NCI-H1092 (cell line): ENCODE measurements at regions not wholly inside any gene's neighbourhood (a gene's known extent, or its start where the extent isn't known, plus 50 kb on each side); places are given as distances from the start of the nearest gene placed in this dataset.

Experiments used
- DNase-seq: peaks from one replicate; lab custom pipeline; 2025; lab: John Stamatoyannopoulos, UW

DNA sequence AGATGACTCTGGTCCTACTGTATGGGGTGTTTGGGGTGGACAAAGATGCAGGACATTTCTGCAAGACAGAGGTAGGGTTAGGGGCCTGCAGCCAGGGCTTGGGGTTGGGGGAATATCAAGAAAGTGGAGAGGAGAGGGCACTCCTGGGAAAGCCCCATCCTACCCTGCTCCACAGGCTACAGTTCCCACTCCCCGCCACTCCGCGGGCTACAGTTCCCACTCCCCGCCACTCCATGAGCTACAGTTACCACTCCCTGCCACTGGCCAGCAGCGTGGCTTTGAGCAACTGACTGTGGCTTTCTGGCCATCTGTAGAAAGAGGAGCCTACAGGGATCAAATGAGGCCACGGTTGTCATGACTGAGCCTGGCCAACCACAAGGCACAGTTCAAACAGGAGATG is 93.8 kb upstream of the GRIK3 start:
- no peak for DNase-seq

DNA sequence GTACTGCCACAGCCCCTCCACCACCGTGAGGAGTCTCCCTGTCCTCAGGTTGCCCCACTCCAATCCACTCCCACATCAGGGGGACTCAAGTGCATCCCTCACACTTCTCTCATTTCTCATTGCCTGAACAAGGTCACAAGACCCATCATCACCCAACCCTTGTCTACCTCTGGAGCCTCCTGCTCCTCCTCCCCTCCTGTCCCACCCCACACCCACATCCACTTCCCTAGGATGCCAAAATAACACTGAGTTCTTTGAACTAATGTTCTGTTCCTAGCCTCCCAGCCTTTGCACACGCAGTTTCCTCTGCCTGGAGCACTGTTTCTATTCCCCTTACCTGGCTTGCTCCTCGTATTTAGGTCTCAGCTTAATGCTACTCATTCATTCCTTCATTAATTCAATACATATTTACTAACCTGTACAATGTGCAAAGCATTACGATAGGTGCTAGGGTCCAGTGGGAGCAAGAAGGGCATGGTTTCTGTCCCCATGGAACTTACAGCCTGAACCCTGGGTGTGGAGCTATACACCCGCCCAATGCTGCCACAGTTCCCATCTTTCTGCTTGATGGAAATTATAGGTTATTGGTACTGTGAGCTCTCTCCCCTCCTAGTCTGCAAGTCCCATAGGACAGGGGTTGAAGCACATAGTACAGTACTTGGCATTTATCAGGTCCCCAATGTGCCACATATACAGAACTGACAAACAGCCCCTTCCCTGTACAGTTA is 96.1 kb upstream of the GRIK3 start:
- DNase-seq, result no peak

DNA sequence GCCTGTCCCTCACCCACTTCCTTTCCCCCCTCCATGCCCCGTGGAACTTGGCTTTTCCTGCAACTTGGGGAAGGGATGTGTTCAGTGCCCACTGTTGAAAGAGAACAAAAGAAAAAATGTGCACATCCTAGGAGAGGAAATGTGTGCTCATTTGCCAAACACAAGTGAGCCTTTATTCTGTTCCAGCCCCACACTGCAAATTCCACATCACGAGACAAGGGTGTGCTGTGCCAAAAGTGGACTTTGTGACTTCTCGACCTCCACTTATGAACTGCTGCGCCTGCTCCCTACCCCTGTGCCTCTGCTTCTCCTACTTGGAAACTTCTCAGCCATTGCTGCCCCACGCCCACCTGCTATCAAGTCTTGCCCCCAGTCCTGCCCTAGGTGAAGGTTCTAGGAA is 97.0 kb upstream of the GRIK3 start:
- no peak for DNase-seq

DNA sequence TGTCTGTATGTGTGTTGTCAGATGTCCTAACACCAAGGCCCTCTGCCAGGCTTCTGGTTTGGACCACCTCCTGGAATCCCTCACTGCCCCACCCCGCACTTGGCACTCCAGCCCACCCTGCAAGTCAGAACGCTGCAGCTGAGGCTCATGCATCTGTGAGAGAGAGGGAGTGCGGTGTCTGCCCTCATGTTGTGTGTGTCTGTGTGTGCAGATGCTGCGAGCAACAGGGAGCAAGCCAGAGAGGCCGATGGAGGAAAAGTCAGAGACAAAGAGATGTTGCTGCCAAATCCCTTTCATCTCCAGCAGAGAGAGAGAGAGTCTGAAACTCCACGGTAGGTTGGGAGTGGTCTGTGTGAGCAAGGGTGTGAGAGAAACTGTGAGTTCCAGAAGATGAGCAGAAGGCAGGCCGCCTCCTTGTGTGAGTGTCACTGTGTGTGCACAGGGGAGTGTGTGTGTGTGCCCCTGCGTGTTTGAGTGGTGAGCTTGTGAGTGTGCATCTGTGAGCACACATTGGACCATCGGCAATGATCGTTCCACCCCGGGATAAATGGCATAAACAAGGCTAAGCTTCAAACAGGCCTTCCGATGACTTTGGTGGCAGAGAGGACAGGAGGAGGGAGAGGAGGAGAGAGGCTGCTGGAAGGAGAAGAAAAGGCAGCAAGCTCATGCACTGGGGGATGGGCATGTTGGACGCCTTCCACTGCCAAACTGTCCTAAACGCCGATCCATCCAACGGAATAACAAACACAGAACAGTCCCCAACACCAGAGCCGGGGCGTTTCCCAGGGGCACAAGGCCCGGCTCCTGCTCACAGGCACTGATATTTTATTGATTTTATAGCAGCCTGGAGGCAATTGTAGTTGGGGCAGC is 99.2 kb upstream of the GRIK3 start:
- DNase-seq, result no peak

DNA sequence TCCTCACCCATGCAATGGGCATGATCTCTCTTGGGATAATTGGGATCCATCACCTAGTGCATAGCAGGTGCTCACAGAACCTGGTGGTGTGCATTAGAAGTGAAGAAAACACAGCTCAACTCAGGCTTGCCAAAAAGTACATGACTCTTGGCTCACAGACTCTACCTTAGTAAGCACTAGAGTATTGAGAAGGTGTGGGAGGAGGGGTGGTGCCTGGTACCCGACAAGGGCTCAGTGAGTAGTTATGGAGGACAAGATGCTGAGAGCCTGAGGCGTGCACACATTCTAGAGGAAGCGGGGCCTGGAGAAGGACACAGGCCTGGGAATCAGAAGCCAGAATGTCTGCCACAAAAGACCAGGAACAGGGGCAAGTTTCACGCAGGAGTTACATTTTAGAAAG is 100.3 kb upstream of the GRIK3 start:
- DNase-seq, result no peak

DNA sequence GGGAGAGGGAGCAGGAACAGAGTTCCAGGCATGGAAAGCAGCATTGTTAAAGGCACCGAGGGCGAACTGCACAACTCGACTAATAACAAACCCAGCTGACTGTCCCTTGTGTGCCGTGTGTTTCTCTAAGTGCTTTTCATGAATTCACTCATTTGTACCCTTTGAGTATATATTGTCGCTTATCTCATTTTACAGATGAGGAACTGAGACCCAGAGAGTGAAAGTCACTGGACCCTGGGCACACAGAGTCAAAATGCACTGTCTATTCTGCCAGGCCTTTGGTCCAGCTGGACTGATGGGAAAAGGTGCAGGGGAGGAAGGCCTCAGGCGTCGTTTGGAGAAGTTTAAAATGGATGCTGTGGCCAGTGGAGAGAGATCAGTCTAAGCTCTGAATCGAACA is 100.7 kb upstream of the GRIK3 start:
- DNase-seq, result no peak

DNA sequence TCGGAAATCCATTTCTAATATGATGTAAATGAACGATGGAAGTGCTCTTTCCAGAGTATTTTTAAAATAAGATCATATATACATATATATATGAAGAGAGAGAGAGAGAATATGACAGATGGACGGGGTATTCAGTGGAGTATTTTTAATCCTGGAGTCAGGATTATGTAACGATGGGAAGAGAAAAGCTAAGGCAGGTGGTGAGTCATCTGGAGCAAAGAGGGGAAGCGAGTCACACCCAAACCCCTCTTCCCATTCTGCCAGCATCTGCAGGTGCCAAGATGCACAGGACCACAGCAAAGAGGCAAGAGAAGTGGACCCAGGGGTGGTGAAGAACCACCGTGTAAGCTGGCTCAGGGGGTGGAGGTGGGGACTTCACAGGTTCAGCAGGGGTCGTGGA is 102.7 kb upstream of the GRIK3 start:
- no peak for DNase-seq

DNA sequence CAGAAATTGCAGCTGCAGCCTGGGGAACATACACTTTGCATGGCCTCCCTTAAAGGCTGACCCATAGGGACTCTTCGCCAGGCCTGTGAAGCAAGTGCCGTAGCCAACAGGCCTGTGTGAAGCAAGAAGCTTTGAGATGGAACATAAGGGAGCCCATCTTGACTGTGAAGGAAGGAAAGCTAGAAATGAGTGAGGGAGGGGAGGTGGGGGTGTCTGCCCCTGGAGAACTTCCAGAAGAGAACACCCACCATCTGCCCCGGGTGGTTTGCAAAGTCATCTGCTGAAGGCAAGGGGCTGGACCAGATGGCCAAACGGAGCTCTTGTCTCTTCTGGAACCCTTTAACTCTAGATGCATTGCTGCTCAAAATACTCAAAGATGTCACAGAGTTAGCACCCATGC is 103.3 kb upstream of the GRIK3 start:
- no peak for DNase-seq

DNA sequence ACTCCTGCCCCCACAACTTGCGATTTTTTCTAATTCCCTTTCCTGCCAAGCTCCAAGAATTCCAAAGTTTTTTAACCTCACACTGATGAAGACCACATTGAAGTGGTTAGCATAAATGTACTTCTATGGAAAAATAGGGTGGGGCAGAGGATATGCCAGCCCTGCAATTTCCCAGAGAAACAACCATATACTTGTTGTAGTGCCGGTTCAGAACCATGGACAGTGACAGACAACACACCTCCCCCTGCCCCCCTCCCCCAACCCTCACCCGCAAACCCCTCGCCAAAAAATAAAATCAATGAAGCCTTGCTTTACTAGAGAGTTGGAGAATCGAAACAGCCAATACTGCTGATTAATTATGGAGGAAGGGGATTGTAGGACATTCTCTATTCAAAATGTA is 109.5 kb upstream of the GRIK3 start:
- no peak for DNase-seq

DNA sequence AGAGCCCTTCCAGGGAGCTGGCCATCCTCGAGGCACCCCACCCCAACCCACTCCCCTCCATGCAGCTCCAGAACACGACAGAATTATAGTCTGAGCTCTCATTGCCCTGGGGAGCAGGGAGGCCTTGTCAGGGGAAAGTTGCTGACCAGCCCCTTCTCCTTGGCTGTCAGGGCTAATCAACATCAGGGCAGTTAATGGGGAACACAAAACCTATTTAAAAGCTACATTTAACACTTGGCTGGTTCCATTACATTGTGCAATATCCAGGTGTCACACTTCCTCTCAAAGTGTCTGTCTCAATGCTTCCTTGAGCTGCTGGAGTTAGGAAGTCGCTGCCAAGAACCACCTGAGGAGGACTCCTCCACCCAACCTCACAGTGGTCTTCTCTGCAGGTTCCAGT is 111.8 kb upstream of the GRIK3 start:
- DNase-seq, result no peak

DNA sequence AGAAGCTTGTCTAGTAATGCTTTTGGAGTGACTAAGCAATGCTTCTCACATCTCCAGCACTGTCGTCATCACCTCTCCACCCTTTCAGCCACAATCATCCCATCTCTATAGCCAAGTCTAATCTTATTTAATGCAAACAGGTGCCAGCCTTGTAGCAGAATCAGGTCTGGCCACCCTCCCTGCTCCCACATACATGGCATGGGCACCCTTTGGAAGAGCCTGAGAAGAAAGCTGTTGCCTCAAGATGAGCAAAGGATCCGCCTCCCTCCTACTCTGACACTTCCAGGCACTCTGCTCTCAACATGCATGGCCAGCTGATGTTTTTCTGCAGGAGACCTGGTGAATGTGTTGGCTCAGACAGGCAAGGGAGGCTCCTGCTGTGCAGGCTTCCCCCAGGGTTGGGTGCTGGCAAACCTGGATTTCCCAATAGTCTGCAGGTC is 113.1 kb upstream of the GRIK3 start:
- no peak for DNase-seq

DNA sequence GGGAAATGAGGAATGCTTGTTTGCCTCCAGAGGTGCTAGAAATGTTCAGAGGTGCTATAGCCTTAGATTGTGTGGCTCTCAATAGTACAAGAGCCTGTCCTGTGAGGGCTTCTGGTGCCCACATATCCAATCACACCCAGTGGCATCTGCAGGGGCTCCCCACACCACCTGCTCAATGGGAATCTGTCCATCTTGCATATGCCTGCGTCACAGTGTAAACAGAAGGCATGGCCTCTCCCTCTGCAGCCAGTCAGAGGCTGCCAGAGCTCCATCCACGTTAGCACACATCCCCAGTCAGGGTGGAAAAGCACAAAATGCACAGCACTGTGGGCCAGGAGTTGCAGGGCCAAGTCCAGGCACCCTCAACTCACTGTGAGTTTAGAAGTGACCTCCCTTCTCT is 113.6 kb upstream of the GRIK3 start:
- DNase-seq, result no peak

DNA sequence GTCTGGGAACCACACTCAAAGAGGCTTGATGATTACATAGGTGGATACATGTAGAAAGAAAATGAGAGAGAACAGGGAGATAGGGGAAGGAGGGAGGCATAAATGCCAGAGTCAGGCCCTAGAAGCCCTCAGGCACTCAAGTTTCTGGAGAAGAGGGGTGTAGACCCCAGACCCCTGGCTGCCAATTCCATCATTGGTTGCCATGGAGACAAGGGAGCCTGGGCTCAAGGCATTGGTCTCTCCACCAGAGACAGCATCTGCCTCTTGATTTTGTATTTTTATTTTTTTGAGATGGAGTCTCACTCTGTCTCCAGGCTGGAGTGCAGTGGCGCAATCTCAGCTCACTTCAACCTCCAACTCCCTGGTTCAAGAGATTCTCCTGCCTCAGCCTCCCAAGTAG is 114.3 kb upstream of the GRIK3 start:
- no peak for DNase-seq

DNA sequence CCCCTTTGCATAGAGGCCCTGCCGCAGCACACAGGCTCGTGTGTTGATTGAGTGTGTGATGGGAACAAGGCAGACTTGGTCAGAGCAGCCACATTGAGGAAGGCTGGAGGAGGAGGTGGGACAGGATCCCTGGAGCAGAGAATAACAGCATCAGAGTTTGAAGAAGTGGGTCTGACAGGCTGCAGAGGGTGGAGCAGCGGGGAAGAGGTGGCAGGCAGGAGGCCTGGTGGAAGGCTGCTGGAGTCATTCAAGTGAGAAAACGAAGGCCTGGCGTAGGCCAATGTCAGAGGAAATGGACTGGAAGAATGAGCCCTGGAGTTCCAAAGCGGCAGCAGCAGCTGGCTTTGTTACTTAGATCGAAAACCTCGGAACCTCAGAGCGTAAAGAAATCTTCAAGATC is 115.0 kb upstream of the GRIK3 start:
- no peak for DNase-seq

DNA sequence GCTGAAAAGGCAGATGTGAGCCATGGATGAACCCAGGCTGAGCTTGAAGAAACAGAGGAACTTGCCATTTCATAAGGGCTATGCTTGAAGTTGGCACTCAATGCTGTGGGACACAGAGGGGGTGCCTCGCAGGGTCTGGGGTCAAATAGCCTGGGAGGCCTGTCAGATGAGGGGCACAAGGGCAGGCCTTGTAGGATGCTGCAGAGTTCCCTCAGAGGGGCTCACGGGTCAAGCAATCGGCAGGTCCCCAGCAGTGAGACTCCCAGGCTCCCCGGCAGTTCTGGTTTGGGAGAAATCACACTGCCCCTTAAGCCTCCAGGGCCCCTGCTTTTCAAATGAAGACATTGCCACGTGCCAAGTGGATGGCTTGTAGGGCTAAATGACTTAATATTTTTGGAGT is 116.7 kb upstream of the GRIK3 start:
- DNase-seq, result no peak

DNA sequence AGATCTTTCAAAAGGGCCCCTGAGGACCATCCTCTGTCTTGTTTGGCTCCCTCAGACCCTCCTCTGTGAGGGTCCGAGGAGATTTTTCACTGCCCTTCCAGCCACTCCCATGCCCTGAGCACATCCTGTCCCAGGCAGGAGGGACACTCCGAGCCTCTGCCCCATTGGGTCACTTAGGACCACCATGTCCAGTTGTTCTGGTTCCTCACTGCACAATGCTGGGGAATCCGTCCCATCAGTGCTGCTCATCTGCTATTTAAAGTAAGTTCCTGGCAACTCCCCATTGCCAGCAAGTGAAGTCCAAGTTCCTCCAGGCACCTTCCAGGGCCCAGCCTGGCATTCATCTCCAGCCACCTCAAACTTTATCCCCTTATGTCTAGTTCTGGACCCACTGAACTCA is 117.5 kb upstream of the GRIK3 start:
- no peak for DNase-seq

DNA sequence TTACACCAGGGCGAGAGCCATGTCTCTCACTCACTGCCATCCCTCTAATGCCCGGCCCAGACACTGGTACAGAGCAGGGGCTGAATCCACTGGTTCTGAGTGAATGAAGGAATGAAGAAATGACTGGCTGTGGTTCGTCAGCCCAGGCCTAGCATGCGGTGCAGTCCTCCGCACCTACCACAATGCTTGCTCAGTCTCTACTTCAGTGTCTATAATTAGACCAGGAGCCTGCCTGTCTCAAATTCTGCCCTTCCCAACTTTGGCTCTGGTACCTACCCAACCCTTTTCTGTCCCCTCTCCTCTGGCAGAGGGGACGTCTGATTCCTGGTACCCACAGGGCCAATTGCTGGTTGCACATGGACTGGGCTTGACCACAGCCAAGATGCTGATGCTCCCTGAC is 118.2 kb upstream of the GRIK3 start:
- DNase-seq, result no peak

DNA sequence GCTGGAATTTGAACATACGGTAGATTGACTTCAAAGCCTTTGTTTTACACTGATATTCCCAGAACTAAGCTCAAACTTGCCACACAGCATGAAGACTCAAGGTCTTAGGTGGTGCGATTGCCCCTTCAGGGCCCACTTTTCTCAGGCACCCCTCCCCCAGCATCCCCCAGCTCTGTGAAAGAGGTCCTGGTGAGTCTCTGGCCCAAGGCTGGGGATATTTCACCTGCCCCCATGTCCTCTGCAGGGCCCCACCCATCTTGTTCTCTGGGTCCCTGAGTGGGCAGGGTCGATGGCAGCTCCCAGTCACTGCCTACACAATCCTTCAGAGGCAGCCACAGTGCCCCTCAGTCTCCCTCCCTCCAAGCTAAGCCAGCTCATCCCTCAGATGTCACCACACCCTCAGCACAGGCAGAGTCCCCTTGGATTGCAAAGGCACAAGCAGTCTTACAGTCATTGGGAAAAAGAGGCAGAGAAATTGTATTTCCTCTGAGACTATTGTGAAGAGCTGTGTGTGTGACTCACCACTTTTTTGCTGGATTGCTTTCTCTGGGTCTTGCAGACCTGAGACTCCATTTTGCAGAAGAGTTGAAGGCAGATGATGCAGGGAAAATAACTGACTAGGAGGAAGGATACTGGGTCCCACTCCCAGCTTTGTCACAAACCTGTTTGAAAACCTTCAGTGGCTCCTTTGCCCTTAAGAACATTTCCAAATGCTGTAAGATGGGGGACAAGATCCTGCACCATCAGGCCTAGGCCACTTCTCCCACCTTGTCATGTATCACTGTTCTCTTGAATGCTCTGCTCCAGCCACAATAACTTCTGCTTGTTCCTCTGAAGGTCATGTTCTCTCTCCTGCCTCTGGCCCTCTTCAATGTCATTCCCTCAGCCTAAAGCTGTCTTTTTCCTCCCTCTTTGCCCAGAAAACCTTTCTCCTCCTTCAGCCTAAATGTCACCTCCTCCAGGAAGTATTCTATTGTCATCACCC is 119.1 kb upstream of the GRIK3 start:
- DNase-seq, result no peak

DNA sequence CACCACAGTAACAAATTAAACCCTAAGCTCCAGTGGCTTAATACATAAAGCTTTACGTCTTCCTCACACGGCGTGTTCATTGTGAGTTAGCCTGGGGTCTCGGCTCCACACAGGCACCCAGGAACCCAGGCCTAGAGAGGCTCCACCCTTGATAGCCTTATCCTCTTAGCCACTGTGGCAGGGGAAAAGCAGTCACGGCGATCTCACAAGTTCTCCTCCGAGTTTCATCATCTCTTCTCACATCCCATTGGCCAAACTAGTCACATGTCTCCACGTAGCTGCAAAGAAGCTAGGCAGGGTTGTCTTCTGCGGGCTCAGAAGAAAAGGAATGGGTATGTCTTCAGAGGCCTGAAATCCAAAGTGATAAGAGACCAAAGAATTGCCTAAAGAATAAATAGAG is 122.3 kb upstream of the GRIK3 start:
- DNase-seq, result no peak

DNA sequence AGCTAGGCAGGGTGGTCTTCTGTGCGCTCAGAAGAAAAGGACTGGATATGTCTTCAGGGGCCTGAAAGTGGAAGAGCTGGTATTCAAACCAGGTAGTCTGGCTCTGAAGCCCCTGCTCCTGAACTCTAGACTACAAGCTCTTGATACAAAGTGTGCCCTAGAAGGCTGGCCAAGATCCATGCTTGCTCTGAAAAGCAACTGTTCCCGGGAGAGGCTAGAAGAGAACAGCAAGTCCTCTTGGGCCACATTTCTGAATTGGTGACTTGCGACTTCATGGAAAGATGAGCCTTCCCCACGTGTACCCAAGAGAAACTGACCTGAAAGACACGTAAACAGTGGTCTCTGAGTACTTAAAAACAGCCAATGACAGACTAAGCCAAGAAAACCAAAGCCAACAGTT is 123.3 kb upstream of the GRIK3 start:
- DNase-seq, result no peak

DNA sequence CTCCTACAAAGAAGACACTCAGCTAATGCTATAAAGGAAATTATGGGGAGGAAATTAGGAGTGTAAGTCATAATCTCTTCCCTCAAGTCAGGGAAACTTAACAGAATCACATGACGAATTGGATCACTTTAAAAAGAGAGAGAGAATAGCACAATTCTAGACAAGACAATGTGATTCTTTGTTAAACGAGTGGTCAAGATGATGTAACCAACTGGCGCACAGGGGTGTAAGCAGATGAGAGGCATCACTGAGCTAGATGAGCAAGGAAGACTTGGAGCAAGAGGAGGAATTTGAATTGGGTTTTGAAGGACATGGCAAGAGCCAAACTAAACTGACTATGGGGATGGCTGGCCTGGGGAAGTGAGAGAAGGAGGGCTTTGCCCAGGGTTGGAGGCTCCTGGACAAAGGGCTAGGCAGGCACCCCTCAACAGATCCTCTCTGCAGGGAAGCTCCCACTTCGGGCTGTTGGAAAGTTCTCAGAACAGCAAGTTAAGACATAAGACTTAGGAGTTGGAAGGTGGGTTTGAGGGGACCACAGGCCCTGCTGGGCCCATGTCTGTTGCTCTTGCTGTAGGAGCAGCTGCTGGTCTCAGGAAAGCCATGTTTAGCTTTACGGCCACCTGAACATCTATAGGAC is 123.9 kb upstream of the GRIK3 start:
- DNase-seq, result no peak

DNA sequence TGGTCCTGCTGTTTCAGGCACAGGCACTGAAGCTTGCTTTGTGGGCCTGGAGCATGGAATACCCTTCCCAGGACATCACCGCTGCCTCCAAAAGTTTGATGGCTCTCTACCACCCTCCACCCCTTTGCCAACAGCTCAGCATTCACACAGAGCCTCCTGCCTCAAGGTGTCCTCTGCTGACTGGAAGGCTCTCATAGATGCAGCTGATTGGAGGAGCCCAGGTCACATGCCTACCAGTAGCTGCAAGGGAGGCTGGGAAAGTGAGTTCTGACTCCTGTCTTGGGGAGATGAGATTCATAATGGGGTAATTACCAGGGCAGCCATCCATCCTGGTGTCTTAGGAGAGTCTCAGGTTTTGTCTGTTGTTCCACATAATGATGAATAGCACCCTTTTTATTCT is 124.8 kb upstream of the GRIK3 start:
- no peak for DNase-seq
